Nephron (organoid): ENCODE measurements at regions not wholly inside any gene's neighbourhood (a gene's known extent, or its start where the extent isn't known, plus 50 kb on each side); places are given as distances from the start of the nearest gene placed in this dataset.
"Not testable (repeated sequence)": the region's sequence is repeated elsewhere in the genome, so short reads cannot be mapped to it uniquely, and the experiment has no call there.

ENCODE experiments used
- H3K27ac Mint-ChIP-seq, 3 experiments: 2 replicates each; pipeline ENCODE4 v1.8.0; 2020; ENCODE audit warnings: mixed read lengths in 3 of 3, mild to moderate bottlenecking in 2 of 3, moderate library complexity in 1 of 3
- H3K27me3 Mint-ChIP-seq: 2 replicates; pipeline ENCODE4 v1.8.0; 2021; ENCODE audit warnings: low read depth, mild to moderate bottlenecking, moderate library complexity, mixed read lengths
- H3K36me3 Mint-ChIP-seq: 2 replicates; pipeline ENCODE4 v1.8.0; 2020; ENCODE audit warnings: low read depth, mixed read lengths
- H3K4me1 Mint-ChIP-seq: 2 replicates; pipeline ENCODE4 v1.8.0; 2020; ENCODE audit warnings: mixed read lengths
- H3K4me3 Mint-ChIP-seq, 3 experiments: 2 replicates each; pipeline ENCODE4 v1.8.0; 2020; ENCODE audit warnings: mild to moderate bottlenecking in 3 of 3, mixed read lengths in 3 of 3, moderate library complexity in 2 of 3
- H3K9me3 Mint-ChIP-seq: 2 replicates; pipeline ENCODE4 v1.8.0; 2020; ENCODE audit warnings: mixed read lengths
- CTCF ChIP-seq, 3 experiments: fragments of 200-600 bp; sonication (generic); IDR thresholded peaks; one replicate each; pipeline ENCODE4 v1.5.0; 2021; ENCODE audit warnings: antibody characterized with exemption in 3 of 3; ENCODE audit not compliant: unreplicated experiment in 3 of 3

DNA sequence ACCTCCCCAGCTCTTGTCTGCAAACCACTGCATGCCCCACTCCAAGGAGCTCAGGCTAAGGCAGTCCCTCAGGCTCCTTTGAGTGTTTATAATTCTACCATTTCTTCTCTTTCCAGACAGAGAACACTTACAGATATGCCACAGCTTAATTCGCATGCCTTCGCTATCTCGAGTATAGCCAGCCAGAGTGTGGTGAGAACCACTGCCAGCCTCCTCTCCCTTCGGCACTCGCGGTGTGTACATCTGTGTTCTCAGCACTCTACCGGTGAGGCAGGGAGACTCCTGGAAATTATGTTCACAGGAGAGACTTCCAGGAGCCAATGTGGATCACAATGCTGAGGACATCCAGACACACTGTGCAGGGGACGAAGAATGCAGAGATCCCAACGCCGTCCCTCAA lies 143.7 kb upstream of the IRX1 start:
- Mint-ChIP-seq H3K4me1 (no peaks in the 10 kb centered on the region), H3K36me3 (no peaks in the 10 kb centered on the region), H3K9me3 (peaks cover 2% of the 10 kb centered on the region), H3K4me3 (no peak overlapping the region), H3K27ac (no peak overlapping the region), H3K27me3 (peaks cover 11% of the 10 kb centered on the region)
- TF ChIP-seq CTCF (IDR thresholded peaks at IDR 0.05; ENCODE audit: unreplicated experiment in 3 of 3), result no peak

- no peaks in the 10 kb centered on the region for H3K36me3 Mint-ChIP-seq
- H3K4me3 Mint-ChIP-seq, result no peak overlapping the region
- peaks cover 2% of the 10 kb centered on the region for H3K9me3 Mint-ChIP-seq
- peaks cover 11% of the 10 kb centered on the region for H3K27me3 Mint-ChIP-seq
- no peak overlapping the region for H3K27ac Mint-ChIP-seq
- no peaks in the 10 kb centered on the region for H3K4me1 Mint-ChIP-seq
- TF ChIP-seq CTCF (IDR thresholded peaks at IDR 0.05; ENCODE audit: unreplicated experiment in 3 of 3), result no peak
Measured at GRCh38 chr5:3449481-3449880, 146.2 kb upstream of the IRX1 start.

DNA sequence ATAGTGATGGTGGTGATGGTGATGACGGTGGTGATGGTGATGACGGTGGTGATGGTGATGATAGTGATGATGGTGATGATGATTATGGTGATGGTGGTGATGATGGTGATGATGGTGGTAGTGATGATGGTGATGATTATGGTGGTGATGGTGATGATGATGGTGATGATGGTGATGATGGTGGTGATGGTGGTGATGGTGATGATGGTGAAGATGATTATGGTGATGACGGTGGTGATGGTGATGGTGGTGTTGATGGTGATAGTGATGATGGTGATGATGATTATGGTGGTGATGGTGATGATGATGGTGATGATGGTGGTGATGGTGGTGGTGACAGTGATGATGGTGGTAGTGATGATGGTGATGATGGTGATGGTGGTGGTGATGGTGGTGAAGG lies 149.2 kb upstream of the IRX1 start:
- no peaks in the 10 kb centered on the region for H3K9me3 Mint-ChIP-seq
- no peaks in the 10 kb centered on the region for H3K36me3 Mint-ChIP-seq
- H3K27ac Mint-ChIP-seq, result no peak overlapping the region
- H3K4me3 Mint-ChIP-seq, result no peak overlapping the region
- H3K27me3 Mint-ChIP-seq, result peaks cover 4% of the 10 kb centered on the region
- no peaks in the 10 kb centered on the region for H3K4me1 Mint-ChIP-seq
- TF ChIP-seq CTCF (IDR thresholded peaks at IDR 0.05; ENCODE audit: unreplicated experiment in 3 of 3), result no peak

- H3K9me3 Mint-ChIP-seq, H3K4me3 Mint-ChIP-seq: not testable (repeated sequence)
Measured at GRCh38 chr5:3445517-3445916, 150.1 kb upstream of the IRX1 start.

GRCh38 chr5:3432135-3432534 lies 163.5 kb upstream of the IRX1 start:
- Mint-ChIP-seq H3K36me3 (no peaks in the 10 kb centered on the region), H3K27me3 (peaks cover 52% of the 10 kb centered on the region), H3K4me1 (peaks cover 13% of the 10 kb centered on the region), H3K27ac (no peak overlapping the region), H3K9me3 (no peaks in the 10 kb centered on the region), H3K4me3 (no peak overlapping the region)
- TF ChIP-seq CTCF (IDR thresholded peaks at IDR 0.05; ENCODE audit: unreplicated experiment in 3 of 3), result no peak

More at GRCh38 chr5:3445517-3445916, 150.1 kb upstream of the IRX1 start:
- H3K36me3 Mint-ChIP-seq, H3K4me1 Mint-ChIP-seq, H3K27ac Mint-ChIP-seq, H3K27me3 Mint-ChIP-seq: not testable (repeated sequence)

DNA sequence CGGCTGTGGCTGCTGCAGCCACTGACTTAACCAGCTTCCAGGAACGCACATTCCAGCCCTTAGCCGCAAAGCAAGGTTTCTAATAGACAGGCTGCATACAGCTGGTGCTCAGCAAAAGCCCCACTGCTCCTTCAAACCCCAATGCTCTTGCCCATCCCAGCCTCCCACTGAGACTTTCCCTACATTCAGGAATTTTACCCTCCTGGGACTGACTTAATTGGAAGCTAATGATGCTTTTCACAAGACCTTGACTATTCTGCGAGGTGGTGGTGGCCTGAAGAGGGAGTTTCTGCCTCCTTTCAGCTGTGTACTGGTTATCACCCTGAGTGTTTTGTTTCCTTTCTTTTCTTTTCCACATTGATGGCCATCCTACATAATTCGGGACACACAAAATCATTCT lies 164.9 kb upstream of the IRX1 start:
- no peaks in the 10 kb centered on the region for H3K36me3 Mint-ChIP-seq
- TF ChIP-seq CTCF (IDR thresholded peaks at IDR 0.05; ENCODE audit: unreplicated experiment in 3 of 3), result no peak
- H3K4me1 Mint-ChIP-seq, result peaks cover 22% of the 10 kb centered on the region
- H3K27me3 Mint-ChIP-seq, result peaks cover 63% of the 10 kb centered on the region
- no peaks in the 10 kb centered on the region for H3K9me3 Mint-ChIP-seq
- H3K4me3 Mint-ChIP-seq, result no peak overlapping the region
- H3K27ac Mint-ChIP-seq, result no peak overlapping the region
